Sigmoid colon (tissue), 6 donors: ENCODE measurements at regions not wholly inside any gene's neighbourhood (a gene's known extent, or its start where the extent isn't known, plus 50 kb on each side); places are given as distances from the start of the nearest gene placed in this dataset.

Experiments
- DNase-seq: peaks from one replicate; pipeline ENCODE4 v3.0.0-alpha.2; 2019
- H3K27ac ChIP-seq, 4 donors: fragments of 200-600 bp; sonication (generic); one replicate each; pipeline ENCODE4 v1.5.1; 2016 to 2019; ENCODE audit warnings: mild to moderate bottlenecking in 1 of 4
- H3K27me3 ChIP-seq, 3 donors: fragments of 200-600 bp; sonication (generic); one replicate each; pipeline ENCODE4 v1.5.1; 2019; ENCODE audit warnings: mild to moderate bottlenecking in 1 of 3
- H3K36me3 ChIP-seq, 4 donors: fragments of 200-600 bp; sonication (generic); one replicate each; pipeline ENCODE4 v1.5.1; 2016 to 2019
- H3K4me1 ChIP-seq, 4 donors: fragments of 200-600 bp; sonication (generic); one replicate each; pipeline ENCODE4 v1.5.1; 2017 to 2019
- H3K4me3 ChIP-seq, 4 donors: fragments of 200-600 bp; sonication (generic); one replicate each; pipeline ENCODE4 v1.5.1; 2017 to 2019; ENCODE audit warnings: mild to moderate bottlenecking in 2 of 4, moderate library complexity in 1 of 4
- H3K9me3 ChIP-seq, 4 donors: fragments of 200-600 bp in 3 of 4; sonication (generic) in 3 of 4; one replicate each; pipeline versions ENCODE4 v1.5.1 to v1.6.1; 2013 to 2019
- CTCF ChIP-seq, 4 experiments: fragments of 450-650 bp in 3 of 4; fragments of 200-600 bp in 1 of 4; IDR thresholded peaks; one replicate each; pipeline ENCODE4 v1.5.1; 2016 to 2019; ENCODE audit warnings: antibody characterized with exemption in 4 of 4, mild to moderate bottlenecking in 3 of 4, moderate library complexity in 2 of 4
- EP300 ChIP-seq, 4 donors: sonication (generic); formaldehyde crosslinking; IDR thresholded peaks; one replicate each; pipeline ENCODE4 v1.6.1; 2017; ENCODE audit warnings: antibody characterized with exemption in 4 of 4
- POLR2A ChIP-seq, 2 donors: fragments of 450-650 bp; IDR thresholded peaks; one replicate each; pipeline ENCODE4 v1.6.1; 2016; ENCODE audit warnings: antibody characterized with exemption in 2 of 2, mild to moderate bottlenecking in 2 of 2, moderate library complexity in 2 of 2
- POLR2AphosphoS5 ChIP-seq, 4 donors: sonication (generic); formaldehyde crosslinking; IDR thresholded peaks; one replicate each; pipeline ENCODE4 v1.6.1; 2017; ENCODE audit warnings: antibody characterized with exemption in 4 of 4
- WGBS, 2 donors: extraction: QIAGEN DNeasy Blood & Tissue Kit; methylation state at CpG; one replicate each; pipeline ENCODE4 v1.1.7; 2013; 5-methylcytosine and 5-hydroxymethylcytosine counted together
- intact Hi-C: fragments of 100-400 bp; cut with DNase I; formaldehyde crosslinking; loops from one replicate; pipeline ENCODE4 v1.15.1; 2023
- donor health status: healthy with polysubstance abuse.
- donor health status: healthy.

- no peaks in the 10 kb centered on the region for H3K36me3 ChIP-seq
- H3K27ac ChIP-seq = no peak overlapping the region
Measured at GRCh38 chr2:128868686-128869551, 550.3 kb upstream of the HS6ST1 start.

GRCh38 chr2:128874608-128875007 is 555.9 kb upstream of the HS6ST1 start:
- H3K4me1 ChIP-seq = no peaks in the 10 kb centered on the region
- H3K4me3 ChIP-seq = no peak overlapping the region
- intact Hi-C loops = no loop called here
- WGBS, 2 donors = 81 to 87% methylated on average over 5 of the region's 5 CpGs
- DNase-seq = no peak
- H3K27ac ChIP-seq = no peak overlapping the region
- H3K27me3 ChIP-seq = no peaks in the 10 kb centered on the region
- TF ChIP-seq CTCF (IDR thresholded peaks at IDR 0.05) = no peak
- no peak for TF ChIP-seq POLR2AphosphoS5 (IDR thresholded peaks at IDR 0.05)
- TF ChIP-seq EP300 (IDR thresholded peaks at IDR 0.05) = no peak
- TF ChIP-seq POLR2A (IDR thresholded peaks at IDR 0.05) = no peak
- no peaks in the 10 kb centered on the region for H3K36me3 ChIP-seq
- no peaks in the 10 kb centered on the region for H3K9me3 ChIP-seq

More at GRCh38 chr2:128868686-128869551, 550.3 kb upstream of the HS6ST1 start:
- no peak overlapping the region for H3K4me3 ChIP-seq
- intact Hi-C loops = no loop called here
- H3K9me3 ChIP-seq = no peaks in the 10 kb centered on the region
- 87 to 91% methylated on average over 7 of the region's 7 CpGs for WGBS, 2 donors
- TF ChIP-seq EP300 (IDR thresholded peaks at IDR 0.05) (no peak), POLR2AphosphoS5 (IDR thresholded peaks at IDR 0.05) (no peak), CTCF (IDR thresholded peaks at IDR 0.05) (no peak), POLR2A (IDR thresholded peaks at IDR 0.05) (no peak)
- DNase-seq = no peak
- no peaks in the 10 kb centered on the region for H3K4me1 ChIP-seq
- no peaks in the 10 kb centered on the region for H3K27me3 ChIP-seq

DNA sequence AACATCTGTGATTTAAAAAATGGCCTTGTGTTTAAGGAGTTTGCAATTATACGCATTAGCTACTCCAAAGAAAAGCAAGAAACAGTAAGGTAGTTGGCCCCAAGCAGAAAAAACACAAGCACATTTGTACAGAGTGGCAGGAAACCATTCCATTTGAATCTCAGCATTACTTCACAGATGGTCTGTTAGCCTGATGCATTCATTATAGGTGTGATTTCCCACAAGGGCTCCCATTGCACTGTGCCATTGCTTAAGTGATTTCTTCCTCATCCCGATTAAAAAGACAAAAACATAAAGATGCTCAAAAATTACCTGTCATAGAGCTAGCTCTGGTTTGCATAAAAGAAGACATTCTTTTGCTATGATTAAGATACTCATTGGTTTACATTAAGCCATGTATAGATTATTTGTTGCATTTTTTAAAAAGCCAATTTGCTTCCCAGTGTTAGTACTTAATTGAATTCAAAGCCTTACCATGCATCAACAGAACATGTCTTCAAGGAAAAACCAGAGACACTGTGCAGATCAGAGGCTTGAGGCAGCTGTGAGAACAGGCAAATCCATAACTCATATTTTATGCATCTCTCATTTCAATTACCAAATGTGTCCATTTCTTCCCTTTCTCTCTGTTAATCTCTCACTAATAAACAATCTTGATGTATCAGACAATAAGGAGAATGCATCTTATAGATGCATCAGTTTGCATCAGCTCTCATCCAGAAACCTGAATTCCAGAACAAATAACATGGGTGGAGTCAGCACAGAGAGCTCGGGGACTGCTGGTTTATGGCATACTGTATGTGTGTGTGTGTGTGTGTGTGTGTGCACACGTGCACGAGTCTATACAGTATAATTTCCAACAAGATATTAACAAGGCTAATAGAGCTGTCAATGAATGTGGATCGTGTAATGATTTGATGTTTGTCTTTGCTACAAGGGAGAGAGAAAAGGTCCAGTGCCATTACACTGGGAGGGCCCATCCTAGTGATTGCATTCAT is 558.6 kb upstream of the HS6ST1 start:
- no peaks in the 10 kb centered on the region for H3K9me3 ChIP-seq
- H3K27me3 ChIP-seq = no peaks in the 10 kb centered on the region
- H3K27ac ChIP-seq = no peak overlapping the region
- H3K4me3 ChIP-seq = no peak overlapping the region
- no peaks in the 10 kb centered on the region for H3K36me3 ChIP-seq
- WGBS, 2 donors = 48 to 61% methylated on average over 6 of the region's 6 CpGs
- DNase-seq = no peak
- TF ChIP-seq EP300 (IDR thresholded peaks at IDR 0.05) = no peak
- TF ChIP-seq POLR2AphosphoS5 (IDR thresholded peaks at IDR 0.05) = no peak
- TF ChIP-seq POLR2A (IDR thresholded peaks at IDR 0.05) = no peak
- TF ChIP-seq CTCF (IDR thresholded peaks at IDR 0.05) = no peak
- no peaks in the 10 kb centered on the region for H3K4me1 ChIP-seq
- intact Hi-C loops = no loop called here

DNA sequence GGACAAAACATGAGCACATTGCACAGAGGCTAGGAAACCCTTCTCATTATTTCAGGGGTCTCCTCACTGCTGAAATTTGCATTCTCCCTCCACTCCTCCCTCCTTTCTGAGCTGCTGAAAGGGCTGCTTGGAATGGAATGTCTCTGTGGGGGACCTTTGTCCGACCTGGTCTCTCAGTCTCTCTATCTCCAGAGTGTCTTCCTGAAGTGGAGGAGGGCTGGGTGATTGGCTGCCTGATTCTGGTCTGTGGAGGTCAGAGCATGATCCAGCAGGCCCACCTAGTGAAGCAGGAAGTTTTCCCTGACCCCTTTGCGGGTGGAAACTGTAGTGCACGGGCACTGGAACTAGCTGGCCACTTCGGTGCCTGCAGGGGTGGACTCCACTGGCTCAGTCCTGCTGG is 560.5 kb upstream of the HS6ST1 start:
- DNase-seq = no peak
- Histone ChIP-seq H3K9me3 (no peaks in the 10 kb centered on the region), H3K27ac (no peak overlapping the region), H3K36me3 (no peaks in the 10 kb centered on the region), H3K4me1 (no peaks in the 10 kb centered on the region), H3K4me3 (no peak overlapping the region), H3K27me3 (no peaks in the 10 kb centered on the region)
- intact Hi-C loops = no loop called here
- WGBS, 2 donors = 67 to 75% methylated on average over 4 of the region's 4 CpGs
- TF ChIP-seq EP300 (IDR thresholded peaks at IDR 0.05) = no peak
- no peak for TF ChIP-seq POLR2A (IDR thresholded peaks at IDR 0.05)
- TF ChIP-seq POLR2AphosphoS5 (IDR thresholded peaks at IDR 0.05) = no peak
- no peak for TF ChIP-seq CTCF (IDR thresholded peaks at IDR 0.05)
